ENCODE measurements at regions not wholly inside any gene's neighbourhood (a gene's known extent, or its start where the extent isn't known, plus 50 kb on each side); places are given as distances from the start of the nearest gene placed in this dataset.

DNA sequence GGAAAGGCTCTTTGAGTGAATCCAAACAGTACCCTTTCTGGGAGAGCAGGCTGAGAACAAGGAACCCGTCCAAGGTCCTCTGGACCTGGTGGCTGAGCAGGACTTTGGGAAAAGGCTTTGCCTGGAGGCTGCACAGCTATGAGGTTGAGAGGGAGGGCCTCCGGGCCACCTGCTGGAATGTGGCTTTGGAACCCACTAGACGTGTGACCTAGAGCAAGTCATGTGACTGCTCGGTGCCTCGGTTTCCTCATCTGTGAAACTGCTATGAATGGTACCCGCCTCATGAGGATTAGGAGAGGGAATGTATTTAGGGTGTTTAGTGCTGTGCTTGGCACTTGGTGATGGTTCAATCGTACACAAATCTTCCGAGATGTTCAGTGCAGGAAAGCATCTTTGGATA lies 50.4 kb downstream of the HAPSTR1 start:
- TF ChIP-seq, protein P1, sequence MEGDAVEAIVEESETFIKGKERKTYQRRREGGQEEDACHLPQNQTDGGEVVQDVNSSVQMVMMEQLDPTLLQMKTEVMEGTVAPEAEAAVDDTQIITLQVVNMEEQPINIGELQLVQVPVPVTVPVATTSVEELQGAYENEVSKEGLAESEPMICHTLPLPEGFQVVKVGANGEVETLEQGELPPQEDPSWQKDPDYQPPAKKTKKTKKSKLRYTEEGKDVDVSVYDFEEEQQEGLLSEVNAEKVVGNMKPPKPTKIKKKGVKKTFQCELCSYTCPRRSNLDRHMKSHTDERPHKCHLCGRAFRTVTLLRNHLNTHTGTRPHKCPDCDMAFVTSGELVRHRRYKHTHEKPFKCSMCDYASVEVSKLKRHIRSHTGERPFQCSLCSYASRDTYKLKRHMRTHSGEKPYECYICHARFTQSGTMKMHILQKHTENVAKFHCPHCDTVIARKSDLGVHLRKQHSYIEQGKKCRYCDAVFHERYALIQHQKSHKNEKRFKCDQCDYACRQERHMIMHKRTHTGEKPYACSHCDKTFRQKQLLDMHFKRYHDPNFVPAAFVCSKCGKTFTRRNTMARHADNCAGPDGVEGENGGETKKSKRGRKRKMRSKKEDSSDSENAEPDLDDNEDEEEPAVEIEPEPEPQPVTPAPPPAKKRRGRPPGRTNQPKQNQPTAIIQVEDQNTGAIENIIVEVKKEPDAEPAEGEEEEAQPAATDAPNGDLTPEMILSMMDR (conservative IDR thresholded peaks at IDR 0.05; ENCODE audit: low read depth, low read length): no peak
- DNase-seq (ENCODE audit: low read depth): no peak
- H3K4me3 ChIP-seq (ENCODE audit: low read depth, low read length): no peak overlapping the region

DNA sequence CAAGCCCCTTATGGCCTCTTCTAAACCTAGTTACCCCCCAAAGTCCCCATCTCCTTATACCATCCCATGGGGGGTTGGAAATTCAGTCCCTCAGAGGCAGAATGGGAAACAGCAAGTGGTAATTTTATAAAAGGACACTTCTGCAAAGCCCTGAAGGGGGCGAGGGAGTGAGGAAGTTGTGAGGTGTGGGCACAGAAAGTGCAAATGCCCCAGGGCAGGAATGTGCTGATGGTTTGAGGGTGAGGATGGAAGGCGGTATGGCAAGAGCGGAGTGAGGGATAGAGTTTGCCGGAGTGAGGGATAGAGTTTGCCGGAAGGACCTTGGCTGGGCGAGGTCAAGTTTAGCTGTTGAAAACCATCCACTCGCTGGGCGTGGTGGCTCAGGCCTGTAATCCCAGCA lies 52.7 kb downstream of the HAPSTR1 start:
- no peak overlapping the region for H3K4me3 ChIP-seq (ENCODE audit: low read depth, low read length)
- TF ChIP-seq, protein P1 (conservative IDR thresholded peaks at IDR 0.05; ENCODE audit: low read depth, low read length): no peak
- no peak for DNase-seq (ENCODE audit: low read depth)

DNA sequence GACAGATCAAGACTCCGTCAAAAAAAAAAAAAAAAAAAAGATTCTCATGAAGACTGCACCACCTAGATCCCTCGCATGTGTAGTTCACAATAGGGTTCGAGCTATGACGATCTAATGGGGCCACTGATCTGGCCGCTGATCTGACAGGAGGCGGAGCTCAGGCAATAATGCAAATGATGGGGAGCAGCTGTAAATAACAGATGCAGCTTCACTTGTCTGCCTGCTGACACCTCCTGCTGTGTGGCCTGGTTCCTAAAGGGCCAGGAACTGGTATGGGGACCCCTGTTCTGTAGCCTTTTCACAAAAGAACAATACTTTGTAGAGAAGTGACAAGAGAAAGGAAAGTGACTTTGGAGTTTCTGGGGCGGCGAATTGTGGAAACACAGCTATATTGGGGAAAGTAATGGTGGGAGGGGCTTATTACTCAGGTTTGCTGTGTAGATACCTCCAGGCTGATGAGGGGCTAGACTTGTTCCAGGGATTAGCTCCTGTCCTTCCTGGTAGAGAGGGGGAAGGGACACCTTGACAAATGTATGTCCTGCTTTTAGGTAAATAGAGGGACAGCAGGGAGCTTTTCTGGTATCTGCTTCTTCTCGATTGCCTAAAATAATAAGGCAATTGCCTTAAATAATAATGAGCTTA lies 57.1 kb downstream of the HAPSTR1 start:
- no peak for DNase-seq (ENCODE audit: low read depth)
- no peak overlapping the region for H3K4me3 ChIP-seq (ENCODE audit: low read depth, low read length)
- TF ChIP-seq, protein P1 (conservative IDR thresholded peaks at IDR 0.05; ENCODE audit: low read depth, low read length): no peak

DNA sequence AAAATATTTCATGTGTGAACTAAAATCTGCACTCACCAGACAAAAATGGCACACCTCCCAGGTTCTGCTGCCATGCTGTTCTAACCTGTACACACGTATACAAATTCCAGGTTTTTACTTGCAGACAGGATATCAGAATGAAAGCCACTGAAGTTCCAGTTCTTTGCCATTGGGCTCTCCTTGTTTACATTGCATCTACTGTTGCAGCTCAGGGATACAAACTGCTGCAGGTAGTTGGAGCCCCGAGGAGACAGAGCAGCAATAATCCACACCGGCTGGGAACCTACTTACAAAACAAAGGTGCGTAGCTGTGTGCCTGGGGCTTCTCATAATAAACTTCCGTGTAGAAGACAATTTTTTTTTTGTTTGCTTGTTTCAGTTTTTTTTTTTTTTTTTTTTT lies 59.6 kb downstream of the HAPSTR1 start:
- no peak for DNase-seq (ENCODE audit: low read depth)
- TF ChIP-seq, protein P1 (conservative IDR thresholded peaks at IDR 0.05; ENCODE audit: low read depth, low read length): no peak
- H3K4me3 ChIP-seq (ENCODE audit: low read depth, low read length): no peak overlapping the region

DNA sequence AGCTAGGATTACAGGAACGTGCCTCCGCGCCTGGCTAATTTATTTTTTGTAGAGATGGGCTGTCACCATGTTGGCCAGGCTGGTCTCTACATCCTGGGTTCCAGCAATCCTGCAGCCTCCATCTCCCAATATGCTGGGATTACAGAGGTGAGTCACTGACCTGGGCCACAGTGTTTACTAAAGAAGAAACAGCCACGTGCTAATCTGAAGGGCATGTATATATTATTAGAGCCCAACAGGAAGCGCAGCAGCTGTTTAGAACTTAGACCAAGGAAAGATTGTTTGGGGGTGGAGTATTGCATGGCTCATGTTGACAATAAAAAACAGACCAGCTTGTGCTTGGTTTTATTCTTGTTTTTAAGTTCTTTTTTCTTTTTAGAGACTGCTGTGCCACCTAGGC lies 60.2 kb downstream of the HAPSTR1 start:
- no peak overlapping the region for H3K4me3 ChIP-seq (ENCODE audit: low read depth, low read length)
- TF ChIP-seq, protein P1 (conservative IDR thresholded peaks at IDR 0.05; ENCODE audit: low read depth, low read length): no peak
- peak; percentile 34 for DNase-seq (ENCODE audit: low read depth)

DNA sequence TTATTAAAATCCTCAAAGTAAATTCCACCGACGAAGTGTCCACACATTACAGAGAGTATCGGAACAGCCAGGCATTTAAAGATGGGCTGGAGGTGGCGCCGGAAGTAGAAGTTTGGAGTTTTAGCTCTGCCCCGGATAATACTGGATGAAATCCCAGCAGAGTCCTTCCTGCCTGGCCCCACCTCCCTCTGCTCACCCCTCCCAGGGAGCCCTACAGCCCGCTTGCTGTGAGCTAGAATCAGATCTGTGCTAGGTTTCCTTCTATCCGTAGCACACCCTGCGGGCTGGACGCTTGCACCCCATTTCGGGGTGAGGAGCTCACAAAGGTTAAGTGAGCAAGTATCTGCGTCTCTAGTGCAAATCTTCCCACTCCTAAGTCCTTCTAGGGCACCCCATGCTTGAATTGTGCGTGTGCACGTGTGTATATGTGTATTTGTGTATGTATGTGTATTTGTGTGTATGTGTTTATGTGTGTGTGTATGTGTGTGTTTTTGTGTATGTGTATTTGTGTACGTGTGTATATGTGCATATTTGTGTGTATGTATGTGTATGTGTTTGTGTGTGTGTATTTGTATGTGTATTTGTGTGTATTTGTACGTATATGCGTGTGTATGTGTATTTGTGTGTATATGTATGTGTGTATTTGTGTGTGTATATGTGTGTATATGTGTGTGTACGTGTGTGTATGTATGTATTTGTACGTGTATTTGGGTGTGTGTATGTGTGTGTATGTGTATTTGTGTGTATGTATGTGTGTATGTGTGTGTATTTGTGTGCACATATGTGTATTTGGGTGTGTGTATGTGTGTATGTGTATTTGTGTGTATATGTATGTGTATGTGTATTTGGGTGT lies 61.4 kb downstream of the HAPSTR1 start:
- TF ChIP-seq, protein P1 (conservative IDR thresholded peaks at IDR 0.05; ENCODE audit: low read depth, low read length): no peak
- no peak overlapping the region for H3K4me3 ChIP-seq (ENCODE audit: low read depth, low read length)
- DNase-seq (ENCODE audit: low read depth): no peak

Measured in choroid plexus epithelial cell (primary cell).